ENCODE measurements at regions not wholly inside any gene's neighbourhood (a gene's known extent, or its start where the extent isn't known, plus 50 kb on each side); places are given as distances from the start of the nearest gene placed in this dataset.

GRCh38 chr18:54100920-54101470 is 123.5 kb downstream of the MBD2 start:
- H3K4me3 ChIP-seq (ENCODE audit: low read depth, low read length) = no peak overlapping the region
- DNase-seq = no peak
- H3K36me3 ChIP-seq = no peaks in the 10 kb centered on the region

GRCh38 chr18:54100466-54100865 is 124.0 kb downstream of the MBD2 start:
- TF ChIP-seq CTCF (IDR thresholded peaks at IDR 0.05; ENCODE audit: low read depth, low read length) = no peak
- no peak for DNase-seq
- H3K36me3 ChIP-seq = no peaks in the 10 kb centered on the region
- H3K4me3 ChIP-seq (ENCODE audit: low read depth, low read length) = no peak overlapping the region
- H3K9me3 ChIP-seq (ENCODE audit: severe bottlenecking) = no peaks in the 10 kb centered on the region
- no peak overlapping the region for H3K27ac ChIP-seq
- peaks cover 81% of the 10 kb centered on the region for H3K27me3 ChIP-seq (ENCODE audit: insufficient read depth, low read depth, severe bottlenecking)

More at GRCh38 chr18:54100920-54101470, 123.5 kb downstream of the MBD2 start:
- Histone ChIP-seq H3K9me3 (ENCODE audit: severe bottlenecking) (no peaks in the 10 kb centered on the region), H3K27me3 (ENCODE audit: insufficient read depth, low read depth, severe bottlenecking) (peaks cover 78% of the 10 kb centered on the region), H3K27ac (no peak overlapping the region)
- no peak for TF ChIP-seq CTCF (IDR thresholded peaks at IDR 0.05; ENCODE audit: low read depth, low read length)

GRCh38 chr18:54094474-54094873 is 130.0 kb downstream of the MBD2 start:
- H3K27ac ChIP-seq = no peak overlapping the region
- H3K9me3 ChIP-seq (ENCODE audit: severe bottlenecking) = no peaks in the 10 kb centered on the region
- TF ChIP-seq CTCF (IDR thresholded peaks at IDR 0.05; ENCODE audit: low read depth, low read length) = no peak
- H3K27me3 ChIP-seq (ENCODE audit: insufficient read depth, low read depth, severe bottlenecking) = peaks cover 71% of the 10 kb centered on the region
- H3K4me3 ChIP-seq (ENCODE audit: low read depth, low read length) = no peak overlapping the region
- no peak for DNase-seq
- no peaks in the 10 kb centered on the region for H3K36me3 ChIP-seq

- H3K27me3 ChIP-seq (ENCODE audit: insufficient read depth, low read depth, severe bottlenecking) = peaks cover 66% of the 10 kb centered on the region
- DNase-seq = no peak
- TF ChIP-seq CTCF (IDR thresholded peaks at IDR 0.05; ENCODE audit: low read depth, low read length) = no peak
- H3K9me3 ChIP-seq (ENCODE audit: severe bottlenecking) = no peaks in the 10 kb centered on the region
- H3K4me3 ChIP-seq (ENCODE audit: low read depth, low read length) = no peak overlapping the region
- no peak overlapping the region for H3K27ac ChIP-seq
- H3K36me3 ChIP-seq = no peaks in the 10 kb centered on the region
Observed at GRCh38 chr18:54090856-54091255, 133.6 kb downstream of the MBD2 start.

- H3K9me3 ChIP-seq (ENCODE audit: severe bottlenecking) = no peaks in the 10 kb centered on the region
- no peak for TF ChIP-seq CTCF (IDR thresholded peaks at IDR 0.05; ENCODE audit: low read depth, low read length)
- H3K27me3 ChIP-seq (ENCODE audit: insufficient read depth, low read depth, severe bottlenecking) = peaks cover 67% of the 10 kb centered on the region
- H3K36me3 ChIP-seq = no peaks in the 10 kb centered on the region
- no peak overlapping the region for H3K4me3 ChIP-seq (ENCODE audit: low read depth, low read length)
- no peak for DNase-seq
- H3K27ac ChIP-seq = no peak overlapping the region
Observed at GRCh38 chr18:54089749-54090459, 134.6 kb downstream of the MBD2 start.

Data from WERI-Rb-1 (cell line).